GM23248 (cell line): ENCODE measurements at regions not wholly inside any gene's neighbourhood (a gene's known extent, or its start where the extent isn't known, plus 50 kb on each side); places are given as distances from the start of the nearest gene placed in this dataset.

Experiments used
- DNase-seq: peaks from one replicate; pipeline ENCODE4 v3.0.0-alpha.2; 2015
- H2AFZ ChIP-seq: fragments of 200-600 bp; sonication (generic); 2 replicates; pipeline ENCODE4 v1.6.1; 2016; ENCODE audit warnings: antibody characterized with exemption
- H3F3A ChIP-seq: fragments of 200-600 bp; sonication (generic); 2 replicates; pipeline ENCODE4 v1.6.1; 2016; ENCODE audit warnings: mild to moderate bottlenecking, antibody characterized with exemption, mixed run types; ENCODE audit not compliant: insufficient read depth
- H3K27ac ChIP-seq: fragments of 200-600 bp; sonication (generic); 2 replicates; pipeline ENCODE4 v1.5.1; 2016; ENCODE audit warnings: mild to moderate bottlenecking
- H3K27me3 ChIP-seq: fragments of 200-600 bp; sonication (generic); replicated peaks from 2 replicates; pipeline ENCODE4 v1.6.1; 2016; ENCODE audit warnings: mild to moderate bottlenecking; ENCODE audit not compliant: insufficient read depth
- H3K36me3 ChIP-seq: fragments of 200-600 bp; sonication (generic); 2 replicates; pipeline ENCODE4 v1.6.1; 2016; ENCODE audit warnings: low read depth, mild to moderate bottlenecking
- H3K4me1 ChIP-seq: fragments of 200-600 bp; sonication (generic); 2 replicates; pipeline ENCODE4 v1.6.1; 2016; ENCODE audit warnings: mild to moderate bottlenecking; ENCODE audit not compliant: insufficient read depth
- H3K4me2 ChIP-seq: fragments of 200-600 bp; sonication (generic); one replicate; pipeline ENCODE4 v1.6.1; 2016; ENCODE audit warnings: mild to moderate bottlenecking; ENCODE audit not compliant: unreplicated experiment
- H3K4me3 ChIP-seq: fragments of 200-600 bp; sonication (generic); 2 replicates; pipeline ENCODE4 v1.5.1; 2016; ENCODE audit warnings: mild to moderate bottlenecking
- H3K79me2 ChIP-seq: fragments of 200-600 bp; sonication (generic); 2 replicates; pipeline ENCODE4 v1.6.1; 2016; ENCODE audit warnings: mild to moderate bottlenecking; ENCODE audit not compliant: insufficient read depth
- H3K9ac ChIP-seq: fragments of 200-600 bp; sonication (generic); 2 replicates; pipeline ENCODE4 v1.6.1; 2016; ENCODE audit warnings: mild to moderate bottlenecking
- H3K9me2 ChIP-seq: fragments of 200-600 bp; sonication (generic); 2 replicates; pipeline ENCODE4 v1.6.1; 2016; ENCODE audit warnings: mixed run types, mild to moderate bottlenecking, moderate library complexity; ENCODE audit not compliant: insufficient read depth
- H3K9me3 ChIP-seq: fragments of 200-600 bp; sonication (generic); one replicate; pipeline ENCODE4 v1.6.1; 2017; ENCODE audit warnings: low read depth
- H4K20me1 ChIP-seq: fragments of 200-600 bp; sonication (generic); 2 replicates; pipeline ENCODE4 v1.6.0; 2016; ENCODE audit not compliant: insufficient read depth
- EZH2 ChIP-seq: fragments of 200-600 bp; sonication (generic); IDR thresholded peaks from 2 replicates; pipeline ENCODE4 v1.6.1; 2018; ENCODE audit warnings: antibody characterized with exemption, mild to moderate bottlenecking; ENCODE audit not compliant: insufficient read depth, poor library complexity, severe bottlenecking
- EZH2phosphoT487 ChIP-seq: fragments of 200-600 bp; sonication (generic); IDR thresholded peaks from 2 replicates; pipeline ENCODE4 v1.6.1; 2018; ENCODE audit warnings: antibody characterized with exemption, moderate library complexity, mild to moderate bottlenecking, low read depth; ENCODE audit not compliant: insufficient read depth
- WGBS, 2 experiments: methylation state at CpG; one replicate each; pipeline ENCODE4 v1.1.6; 2015 to 2017; ENCODE audit warnings: low lambda C conversion rate in 2 of 2, low coverage in 1 of 2; ENCODE audit errors: missing lambda C conversion rate in 2 of 2; 5-methylcytosine and 5-hydroxymethylcytosine counted together
- in situ Hi-C: fragments of 300-500 bp; cut with MboI; formaldehyde crosslinking; loops from 2 replicates; pipeline ENCODE4 v1.15.0; 2020

DNA sequence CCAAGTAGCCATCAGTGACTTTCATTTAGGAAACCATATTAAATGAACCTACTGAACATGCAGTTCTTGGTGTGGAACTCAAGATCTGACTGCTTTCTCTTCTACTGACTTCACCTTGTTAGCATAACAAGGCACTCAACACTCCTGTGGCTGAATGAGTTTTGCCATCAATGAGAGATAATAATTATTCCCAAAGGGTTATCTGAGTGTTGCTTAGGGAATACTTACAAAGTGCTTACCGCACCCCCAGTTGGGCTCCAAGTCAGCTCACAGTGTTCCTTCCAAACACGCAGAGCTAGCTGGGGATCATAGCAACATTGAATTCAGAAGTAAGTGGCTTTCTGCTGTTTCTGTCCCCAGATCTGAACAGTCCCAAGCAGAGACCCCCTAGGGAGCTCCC, 182.9 kb downstream of the SREK1 start:
- no peak for TF ChIP-seq EZH2
- Histone ChIP-seq H3K36me3 (no peaks in the 10 kb centered on the region), H3K79me2 (no peaks in the 10 kb centered on the region), H3K4me3 (no peak overlapping the region), H3F3A (no peaks in the 10 kb centered on the region), H3K4me1 (no peaks in the 10 kb centered on the region), H3K9me3 (no peaks in the 10 kb centered on the region), H3K27me3 (peaks cover 11% of the 10 kb centered on the region; the same call in 1 of the 2 replicates), H2AFZ (no peak overlapping the region), H3K9me2 (no peaks in the 10 kb centered on the region), H3K27ac (no peak overlapping the region), H3K9ac (no peak overlapping the region), H3K4me2 (no peak overlapping the region), H4K20me1 (no peaks in the 10 kb centered on the region)
- 47 to 56% methylated on average over 2 of the region's 2 CpGs for WGBS, 2 experiments
- no peak for DNase-seq
- in situ Hi-C loops = loop anchor here (10.0 kb wide), 1 partner anchor 168 kb away; no protein-coding TSS in a partner anchor

GRCh38 chr5:66329078-66329477, 185.0 kb downstream of the SREK1 start:
- no peak overlapping the region for H3K4me3 ChIP-seq
- no peak overlapping the region for H3K9ac ChIP-seq
- WGBS, 2 experiments = 36 to 46% methylated on average over 3 of the region's 3 CpGs
- no peak overlapping the region for H2AFZ ChIP-seq
- no peaks in the 10 kb centered on the region for H4K20me1 ChIP-seq
- H3F3A ChIP-seq = no peaks in the 10 kb centered on the region
- H3K27ac ChIP-seq = no peak overlapping the region
- H3K4me2 ChIP-seq = no peak overlapping the region
- no peaks in the 10 kb centered on the region for H3K79me2 ChIP-seq
- TF ChIP-seq EZH2phosphoT487 (no peak), EZH2 (no peak)
- in situ Hi-C loops = loop anchor here (10.0 kb wide), 1 partner anchor 166 kb away; no protein-coding TSS in a partner anchor
- H3K9me2 ChIP-seq = no peaks in the 10 kb centered on the region
- peaks cover 17% of the 10 kb centered on the region; the same call in 1 of the 2 replicates for H3K27me3 ChIP-seq
- no peak for DNase-seq
- no peaks in the 10 kb centered on the region for H3K4me1 ChIP-seq
- no peaks in the 10 kb centered on the region for H3K9me3 ChIP-seq
- no peaks in the 10 kb centered on the region for H3K36me3 ChIP-seq

DNA sequence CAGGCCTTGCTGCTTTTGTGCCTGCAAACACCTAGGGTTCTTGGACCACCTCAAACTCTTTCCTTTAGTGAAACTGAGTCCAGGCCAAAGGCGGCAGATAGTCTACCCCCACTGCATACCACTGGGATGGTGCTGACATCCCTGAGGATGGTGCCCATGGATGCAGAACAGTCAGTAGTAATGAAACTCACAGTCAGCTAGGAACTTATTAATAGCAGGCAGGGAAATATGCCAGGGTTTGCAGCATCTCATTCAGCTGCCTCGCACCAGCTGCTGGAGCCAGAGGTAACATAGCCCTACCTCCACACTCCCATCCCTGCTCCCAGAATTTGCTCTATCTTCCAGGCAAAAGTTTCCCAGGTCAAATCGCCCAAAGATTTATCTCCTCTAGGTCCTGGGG, 189.1 kb downstream of the SREK1 start:
- no peaks in the 10 kb centered on the region for H3K36me3 ChIP-seq
- DNase-seq = no peak
- H4K20me1 ChIP-seq = no peaks in the 10 kb centered on the region
- WGBS, 2 experiments = 2 to 17% methylated on average over 3 of the region's 3 CpGs
- no peaks in the 10 kb centered on the region for H3K9me3 ChIP-seq
- TF ChIP-seq EZH2 (no peak), EZH2phosphoT487 (no peak)
- no peaks in the 10 kb centered on the region for H3K79me2 ChIP-seq
- peaks cover 25% of the 10 kb centered on the region; the same call in 1 of the 2 replicates for H3K27me3 ChIP-seq
- no peak overlapping the region for H3K4me2 ChIP-seq
- H3F3A ChIP-seq = no peaks in the 10 kb centered on the region
- no peaks in the 10 kb centered on the region for H3K4me1 ChIP-seq
- no peak overlapping the region for H3K4me3 ChIP-seq
- in situ Hi-C loops = no loop called here
- no peak overlapping the region for H3K9ac ChIP-seq
- H3K27ac ChIP-seq = no peak overlapping the region
- H2AFZ ChIP-seq = no peak overlapping the region
- no peaks in the 10 kb centered on the region for H3K9me2 ChIP-seq

GRCh38 chr5:66337626-66338226, 193.6 kb downstream of the SREK1 start:
- Histone ChIP-seq H3K4me3 (no peak overlapping the region), H3K4me2 (no peak overlapping the region), H3K4me1 (peaks cover 7% of the 10 kb centered on the region; the same call in 1 of the 2 replicates), H4K20me1 (no peaks in the 10 kb centered on the region), H2AFZ (no peak overlapping the region), H3K9ac (no peak overlapping the region), H3K27ac (no peak overlapping the region), H3K9me3 (no peaks in the 10 kb centered on the region), H3K9me2 (no peaks in the 10 kb centered on the region), H3K79me2 (no peaks in the 10 kb centered on the region), H3F3A (no peaks in the 10 kb centered on the region), H3K27me3 (peaks cover 25% of the 10 kb centered on the region; the same call in 1 of the 2 replicates), H3K36me3 (no peaks in the 10 kb centered on the region)
- in situ Hi-C loops = no loop called here
- no peak for DNase-seq
- TF ChIP-seq EZH2 (no peak), EZH2phosphoT487 (no peak)
- WGBS, 2 experiments = 81 to 83% methylated on average over 11 of the region's 11 CpGs

DNA sequence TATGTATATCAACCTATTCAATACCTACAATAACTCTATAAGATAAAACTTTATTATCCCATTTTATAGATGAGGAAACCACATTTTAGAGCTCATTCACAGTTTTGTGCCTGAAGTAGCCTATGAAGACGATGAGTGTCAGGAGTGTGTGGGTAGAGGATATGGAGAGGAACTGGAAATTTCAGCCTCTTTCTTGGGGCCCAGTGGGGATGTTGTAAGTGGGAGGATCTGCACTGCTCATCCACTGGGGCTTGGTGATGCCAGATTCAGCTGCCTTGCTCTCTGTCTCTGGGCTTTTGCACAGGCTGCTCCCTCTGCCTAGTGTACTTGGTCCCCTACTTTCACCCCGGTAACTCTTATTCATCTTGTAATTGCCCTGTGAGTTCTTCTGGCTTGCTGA, 194.7 kb downstream of the SREK1 start:
- TF ChIP-seq EZH2 = no peak
- no peak for TF ChIP-seq EZH2phosphoT487
- DNase-seq = no peak

More for the DNA sequence above, 194.7 kb downstream of the SREK1 start:
- no peaks in the 10 kb centered on the region for H3K9me2 ChIP-seq
- no peaks in the 10 kb centered on the region for H4K20me1 ChIP-seq
- no peak overlapping the region for H2AFZ ChIP-seq
- H3F3A ChIP-seq = no peaks in the 10 kb centered on the region
- in situ Hi-C loops = no loop called here
- no peaks in the 10 kb centered on the region for H3K36me3 ChIP-seq
- no peaks in the 10 kb centered on the region for H3K79me2 ChIP-seq
- 64 to 67% methylated on average over 2 of the region's 2 CpGs for WGBS, 2 experiments
- H3K9me3 ChIP-seq = no peaks in the 10 kb centered on the region
- peaks cover 20% of the 10 kb centered on the region; the same call in 1 of the 2 replicates for H3K27me3 ChIP-seq
- H3K4me3 ChIP-seq = no peak overlapping the region
- H3K9ac ChIP-seq = no peak overlapping the region
- H3K4me2 ChIP-seq = no peak overlapping the region
- peaks cover 7% of the 10 kb centered on the region; the same call in 1 of the 2 replicates for H3K4me1 ChIP-seq
- H3K27ac ChIP-seq = no peak overlapping the region
